ENCODE measurements at regions not wholly inside any gene's neighbourhood (a gene's known extent, or its start where the extent isn't known, plus 50 kb on each side); places are given as distances from the start of the nearest gene placed in this dataset.

DNA sequence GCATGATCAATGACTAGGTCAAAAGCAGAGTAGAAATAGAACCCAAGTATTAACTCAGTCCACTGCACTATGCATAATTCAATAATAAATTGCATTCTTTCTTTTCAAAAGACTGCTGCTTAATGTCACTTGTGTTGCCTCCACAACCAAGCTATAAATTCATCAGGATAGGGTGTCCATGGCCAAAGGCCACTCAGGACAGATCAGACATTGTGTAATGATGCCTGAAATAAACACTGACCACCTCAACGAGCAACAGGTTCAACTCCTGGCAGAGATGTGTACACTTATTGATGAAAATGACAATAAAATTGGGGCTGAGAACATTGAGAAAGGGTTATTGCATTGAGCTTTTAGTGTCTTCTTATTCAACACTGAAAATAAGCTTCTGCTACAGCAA is 194.5 kb upstream of the SPOPL start:
- no peak for TF ChIP-seq POLR2A (IDR thresholded peaks at IDR 0.05)
- TF ChIP-seq, protein P1, sequence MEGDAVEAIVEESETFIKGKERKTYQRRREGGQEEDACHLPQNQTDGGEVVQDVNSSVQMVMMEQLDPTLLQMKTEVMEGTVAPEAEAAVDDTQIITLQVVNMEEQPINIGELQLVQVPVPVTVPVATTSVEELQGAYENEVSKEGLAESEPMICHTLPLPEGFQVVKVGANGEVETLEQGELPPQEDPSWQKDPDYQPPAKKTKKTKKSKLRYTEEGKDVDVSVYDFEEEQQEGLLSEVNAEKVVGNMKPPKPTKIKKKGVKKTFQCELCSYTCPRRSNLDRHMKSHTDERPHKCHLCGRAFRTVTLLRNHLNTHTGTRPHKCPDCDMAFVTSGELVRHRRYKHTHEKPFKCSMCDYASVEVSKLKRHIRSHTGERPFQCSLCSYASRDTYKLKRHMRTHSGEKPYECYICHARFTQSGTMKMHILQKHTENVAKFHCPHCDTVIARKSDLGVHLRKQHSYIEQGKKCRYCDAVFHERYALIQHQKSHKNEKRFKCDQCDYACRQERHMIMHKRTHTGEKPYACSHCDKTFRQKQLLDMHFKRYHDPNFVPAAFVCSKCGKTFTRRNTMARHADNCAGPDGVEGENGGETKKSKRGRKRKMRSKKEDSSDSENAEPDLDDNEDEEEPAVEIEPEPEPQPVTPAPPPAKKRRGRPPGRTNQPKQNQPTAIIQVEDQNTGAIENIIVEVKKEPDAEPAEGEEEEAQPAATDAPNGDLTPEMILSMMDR (IDR thresholded peaks at IDR 0.05), result no peak

Data from adrenal gland (tissue), 5 donors.